GM23248 (cell line): ENCODE measurements at regions not wholly inside any gene's neighbourhood (a gene's known extent, or its start where the extent isn't known, plus 50 kb on each side); places are given as distances from the start of the nearest gene placed in this dataset.

Source experiments
- EZH2 ChIP-seq: fragments of 200-600 bp; sonication (generic); IDR thresholded peaks from 2 replicates; pipeline ENCODE4 v1.6.1; 2018; ENCODE audit warnings: antibody characterized with exemption, mild to moderate bottlenecking; ENCODE audit not compliant: insufficient read depth, poor library complexity, severe bottlenecking
- EZH2phosphoT487 ChIP-seq: fragments of 200-600 bp; sonication (generic); IDR thresholded peaks from 2 replicates; pipeline ENCODE4 v1.6.1; 2018; ENCODE audit warnings: antibody characterized with exemption, moderate library complexity, mild to moderate bottlenecking, low read depth; ENCODE audit not compliant: insufficient read depth

- TF ChIP-seq EZH2phosphoT487 (no peak), EZH2 (no peak)
Observed at GRCh38 chr2:145047554-145047953, 527.6 kb upstream of the ZEB2 start.
